ENCODE measurements at regions not wholly inside any gene's neighbourhood (a gene's known extent, or its start where the extent isn't known, plus 50 kb on each side); places are given as distances from the start of the nearest gene placed in this dataset.

GRCh38 chr17:33689725-33690124 lies 396.6 kb upstream of the ASIC2 start:
- Histone ChIP-seq H3K27me3 (ENCODE audit: control insufficient read depth in 2 of 2, insufficient read depth in 2 of 2, low read length in 2 of 2) (no peaks in the 10 kb centered on the region), H2AFZ (ENCODE audit: low read depth, low read length) (no peak overlapping the region), H3K9me1 (replicated peaks; ENCODE audit: control insufficient read depth, extremely low read depth, insufficient read depth, low read length) (no peaks in the 10 kb centered on the region), H3K9ac (replicated peaks; ENCODE audit: extremely low read depth, insufficient read depth, low read length) (no peak overlapping the region), H3K4me2 (ENCODE audit: insufficient read depth, low read length) (no peak overlapping the region), H3K4me1 (ENCODE audit: control insufficient read depth, extremely low read depth, insufficient read depth, low read length) (no peaks in the 10 kb centered on the region), H3K27ac (ENCODE audit: insufficient read depth, low read depth, low read length) (no peak overlapping the region), H3K79me2 (ENCODE audit: control insufficient read depth, insufficient read depth, low read length) (no peaks in the 10 kb centered on the region), H4K20me1 (replicated peaks; ENCODE audit: control insufficient read depth, extremely low read depth, insufficient read depth, low read length) (no peaks in the 10 kb centered on the region), H3K36me3 (ENCODE audit: control insufficient read depth in 2 of 2, extremely low read depth in 1 of 2, insufficient read depth in 2 of 2, low read length in 2 of 2) (no peaks in the 10 kb centered on the region), H3K9me3 (replicated peaks; ENCODE audit: control insufficient read depth, insufficient read depth, low read length) (no peaks in the 10 kb centered on the region), H3K4me3 (replicated peaks in 1 of 3; ENCODE audit: insufficient read depth in 1 of 3, low read depth in 1 of 3, low read length in 3 of 3) (no peak overlapping the region)
- dilution Hi-C loops (cut with MboI; ENCODE audit: extremely low pct_ligation_motif_present, low sequenced_read_pairs) (no loop called here), intact Hi-C loops (cut with micrococcal nuclease) (no loop called here)
- no peak for DNase-seq (ENCODE audit: low read depth, low spot score)
- TF ChIP-seq FOS (IDR thresholded peaks at IDR 0.05; ENCODE audit: borderline replicate concordance, insufficient read depth, low read length): no peak
- no peak for TF ChIP-seq POLR2AphosphoS5 (IDR thresholded peaks at IDR 0.05; ENCODE audit: insufficient read depth, low read depth, low read length)
- no peak for TF ChIP-seq MYC (IDR thresholded peaks at IDR 0.05; ENCODE audit: low read depth, low read length)
- no peak for TF ChIP-seq EZH2 (IDR thresholded peaks at IDR 0.05; ENCODE audit: borderline replicate concordance, low read depth, low read length, severe bottlenecking)
- no peak for TF ChIP-seq MAX (IDR thresholded peaks at IDR 0.05; ENCODE audit: insufficient read depth, insufficient read length)
- ChIA-PET POLR2A (no interaction called here), CTCF (interaction anchor here (0.8 kb wide), 1 partner anchor 61 kb away, joined by 3 read pairs; no protein-coding TSS in a partner anchor)
- no TSS peak for BruUV-seq (replicated peaks)
- no peak for FAIRE-seq

DNA sequence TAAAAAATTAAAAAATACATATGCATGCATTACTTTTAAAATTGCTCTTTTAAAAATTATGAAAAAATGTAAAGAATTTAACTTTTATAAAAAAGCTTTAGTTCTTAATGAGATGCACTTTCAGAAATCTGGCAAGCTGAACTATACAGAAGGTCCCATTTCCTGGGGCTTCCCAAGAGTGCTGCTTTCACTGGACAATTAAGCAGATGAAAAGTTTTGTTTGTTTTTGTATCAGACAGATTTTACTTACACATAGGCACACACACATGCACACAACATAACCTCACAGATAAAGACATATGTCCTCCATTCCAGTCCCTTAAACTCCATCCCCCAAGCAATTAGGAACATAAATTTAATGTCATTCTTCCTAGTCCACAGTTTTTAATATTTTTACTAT lies 402.3 kb upstream of the ASIC2 start:
- TF ChIP-seq POLR2AphosphoS5 (IDR thresholded peaks at IDR 0.05; ENCODE audit: insufficient read depth, low read depth, low read length) (no peak), POLR2A (IDR thresholded peaks at IDR 0.05; ENCODE audit: low read depth, low read length) (no peak), EZH2 (IDR thresholded peaks at IDR 0.05; ENCODE audit: borderline replicate concordance, low read depth, low read length, severe bottlenecking) (no peak), GATA2 (IDR thresholded peaks at IDR 0.05; ENCODE audit: insufficient read depth, insufficient read length, low read depth, low read length) (no peak), CTCF (IDR thresholded peaks at IDR 0.05; ENCODE audit: extremely low read depth in 1 of 2, insufficient read depth in 1 of 2, low read depth in 1 of 2, low read length in 2 of 2) (no peak), JUN (IDR thresholded peaks at IDR 0.05; ENCODE audit: borderline replicate concordance, insufficient read depth, insufficient read length, low read depth) (no peak)
- ChIA-PET POLR2A (no interaction called here), CTCF (interaction anchor here (1.1 kb wide), 1 partner anchor 13 kb away, joined by 3 read pairs; no protein-coding TSS in a partner anchor)
- H3K9me1 ChIP-seq (replicated peaks; ENCODE audit: control insufficient read depth, extremely low read depth, insufficient read depth, low read length): no peaks in the 10 kb centered on the region
- BruUV-seq (replicated peaks): no TSS peak
- intact Hi-C loops (cut with micrococcal nuclease) (no loop called here), dilution Hi-C loops (cut with MboI; ENCODE audit: extremely low pct_ligation_motif_present, low sequenced_read_pairs) (no loop called here)
- H2AFZ ChIP-seq (ENCODE audit: low read depth, low read length): no peak overlapping the region
- H3K4me2 ChIP-seq (ENCODE audit: insufficient read depth, low read length): no peak overlapping the region
- no peaks in the 10 kb centered on the region for H3K36me3 ChIP-seq (ENCODE audit: control insufficient read depth in 2 of 2, extremely low read depth in 1 of 2, insufficient read depth in 2 of 2, low read length in 2 of 2)
- DNase-seq (ENCODE audit: low read depth, low spot score) (no peak), FAIRE-seq (no peak)
- H3K9ac ChIP-seq (replicated peaks; ENCODE audit: extremely low read depth, insufficient read depth, low read length): no peak overlapping the region
- no peaks in the 10 kb centered on the region for H3K79me2 ChIP-seq (ENCODE audit: control insufficient read depth, insufficient read depth, low read length)
- H3K4me1 ChIP-seq (ENCODE audit: control insufficient read depth, extremely low read depth, insufficient read depth, low read length): no peaks in the 10 kb centered on the region
- H3K27me3 ChIP-seq (ENCODE audit: control insufficient read depth in 2 of 2, insufficient read depth in 2 of 2, low read length in 2 of 2): no peaks in the 10 kb centered on the region
- H3K9me3 ChIP-seq (replicated peaks; ENCODE audit: control insufficient read depth, insufficient read depth, low read length): no peaks in the 10 kb centered on the region
- no peak overlapping the region for H3K27ac ChIP-seq (ENCODE audit: insufficient read depth, low read depth, low read length)
- no peaks in the 10 kb centered on the region for H4K20me1 ChIP-seq (replicated peaks; ENCODE audit: control insufficient read depth, extremely low read depth, insufficient read depth, low read length)
- H3K4me3 ChIP-seq (replicated peaks in 1 of 3; ENCODE audit: insufficient read depth in 1 of 3, low read depth in 1 of 3, low read length in 3 of 3): no peak overlapping the region

Data from endothelial cell of umbilical vein (primary cell).